Chondrocyte (in vitro differentiated cells): ENCODE measurements at regions not wholly inside any gene's neighbourhood (a gene's known extent, or its start where the extent isn't known, plus 50 kb on each side); places are given as distances from the start of the nearest gene placed in this dataset.

Source experiments
- DNase-seq: peaks from one replicate; pipeline ENCODE4 v3.0.0; 2021; ENCODE audit warnings: mixed read lengths, low spot score
- H3K27ac Mint-ChIP-seq: one replicate; pipeline ENCODE4 v1.8.0; 2021; ENCODE audit warnings: mild to moderate bottlenecking, moderate library complexity, mixed read lengths; ENCODE audit not compliant: unreplicated experiment
- H3K27me3 Mint-ChIP-seq: 2 replicates; pipeline ENCODE4 v1.8.0; 2021; ENCODE audit warnings: low read depth, mixed read lengths
- H3K36me3 Mint-ChIP-seq: 2 replicates; pipeline ENCODE4 v1.8.0; 2021; ENCODE audit warnings: low read depth, mixed read lengths
- H3K4me1 Mint-ChIP-seq: 2 replicates; pipeline ENCODE4 v1.8.0; 2021; ENCODE audit warnings: low read depth, mild to moderate bottlenecking, mixed read lengths
- H3K4me3 Mint-ChIP-seq: one replicate; pipeline ENCODE4 v1.8.0; 2021; ENCODE audit warnings: mild to moderate bottlenecking, moderate library complexity, mixed read lengths; ENCODE audit not compliant: unreplicated experiment
- H3K9me3 Mint-ChIP-seq: 2 replicates; pipeline ENCODE4 v1.8.0; 2021; ENCODE audit warnings: low read depth, mixed read lengths
- TF ChIP-seq, protein P1 (sequence below): fragments of 200-600 bp; sonication (generic); IDR thresholded peaks from 2 replicates; pipeline ENCODE4 v1.5.0; 2021; ENCODE audit warnings: antibody characterized with exemption, mild to moderate bottlenecking, moderate library complexity

DNA sequence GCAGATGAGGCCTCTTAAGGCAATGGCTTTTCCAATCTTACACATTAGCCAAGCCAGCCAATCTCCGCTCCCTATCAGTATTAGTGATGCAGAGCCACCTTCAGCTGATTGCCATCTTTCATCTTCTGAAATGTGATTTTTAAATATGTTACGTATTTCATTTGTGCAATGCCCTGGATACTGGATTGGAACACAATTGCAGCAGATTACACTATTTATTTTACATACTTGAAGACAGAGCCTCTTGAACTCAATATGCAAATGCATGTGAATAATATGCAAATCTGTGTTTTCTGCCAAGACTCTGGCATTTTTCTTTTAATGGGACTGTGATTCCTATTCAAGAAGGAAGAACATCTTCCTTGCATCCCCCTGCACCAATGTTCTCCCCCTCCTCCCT lies 90.5 kb downstream of the GRIN2B start:
- TF ChIP-seq, protein P1, sequence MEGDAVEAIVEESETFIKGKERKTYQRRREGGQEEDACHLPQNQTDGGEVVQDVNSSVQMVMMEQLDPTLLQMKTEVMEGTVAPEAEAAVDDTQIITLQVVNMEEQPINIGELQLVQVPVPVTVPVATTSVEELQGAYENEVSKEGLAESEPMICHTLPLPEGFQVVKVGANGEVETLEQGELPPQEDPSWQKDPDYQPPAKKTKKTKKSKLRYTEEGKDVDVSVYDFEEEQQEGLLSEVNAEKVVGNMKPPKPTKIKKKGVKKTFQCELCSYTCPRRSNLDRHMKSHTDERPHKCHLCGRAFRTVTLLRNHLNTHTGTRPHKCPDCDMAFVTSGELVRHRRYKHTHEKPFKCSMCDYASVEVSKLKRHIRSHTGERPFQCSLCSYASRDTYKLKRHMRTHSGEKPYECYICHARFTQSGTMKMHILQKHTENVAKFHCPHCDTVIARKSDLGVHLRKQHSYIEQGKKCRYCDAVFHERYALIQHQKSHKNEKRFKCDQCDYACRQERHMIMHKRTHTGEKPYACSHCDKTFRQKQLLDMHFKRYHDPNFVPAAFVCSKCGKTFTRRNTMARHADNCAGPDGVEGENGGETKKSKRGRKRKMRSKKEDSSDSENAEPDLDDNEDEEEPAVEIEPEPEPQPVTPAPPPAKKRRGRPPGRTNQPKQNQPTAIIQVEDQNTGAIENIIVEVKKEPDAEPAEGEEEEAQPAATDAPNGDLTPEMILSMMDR, result no peak
- H3K4me3 Mint-ChIP-seq, result no peak overlapping the region
- H3K36me3 Mint-ChIP-seq, result no peaks in the 10 kb centered on the region
- no peak overlapping the region for H3K27ac Mint-ChIP-seq
- no peaks in the 10 kb centered on the region for H3K9me3 Mint-ChIP-seq
- no peaks in the 10 kb centered on the region for H3K4me1 Mint-ChIP-seq
- DNase-seq, result no peak
- peaks cover 2% of the 10 kb centered on the region for H3K27me3 Mint-ChIP-seq

DNA sequence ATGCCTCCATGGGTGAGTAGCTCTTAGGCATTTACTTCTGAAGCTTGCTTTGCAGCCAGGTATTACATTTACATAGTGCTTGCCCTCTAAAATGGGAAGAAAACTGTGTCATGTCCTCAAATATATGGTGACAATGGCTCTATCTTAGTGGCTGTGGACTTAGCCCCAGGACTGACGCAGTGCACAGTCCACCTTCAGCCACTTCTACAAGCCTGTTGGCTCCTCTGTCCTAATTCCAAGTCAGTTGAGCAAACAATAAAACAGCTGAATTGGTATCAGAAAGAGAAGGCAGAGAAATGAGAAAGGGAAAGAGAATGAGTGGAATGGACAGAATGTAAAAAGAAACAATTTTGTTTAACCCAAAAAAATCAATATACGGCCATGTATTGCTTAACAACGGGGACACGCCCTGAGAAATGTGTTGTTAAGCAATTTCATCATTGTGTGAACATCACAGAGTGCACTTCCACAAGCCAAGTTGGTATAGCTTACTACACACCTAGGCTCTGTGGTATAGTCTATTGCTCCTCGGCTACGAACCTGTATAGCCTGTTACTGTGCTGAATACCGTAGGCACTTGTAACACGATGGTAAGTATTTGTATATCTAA lies 93.5 kb downstream of the GRIN2B start:
- no peaks in the 10 kb centered on the region for H3K36me3 Mint-ChIP-seq
- peaks cover 10% of the 10 kb centered on the region for H3K27me3 Mint-ChIP-seq
- no peak overlapping the region for H3K27ac Mint-ChIP-seq
- no peaks in the 10 kb centered on the region for H3K4me1 Mint-ChIP-seq
- H3K9me3 Mint-ChIP-seq, result no peaks in the 10 kb centered on the region
- H3K4me3 Mint-ChIP-seq, result no peak overlapping the region
- TF ChIP-seq, protein P1, result no peak
- DNase-seq, result no peak

DNA sequence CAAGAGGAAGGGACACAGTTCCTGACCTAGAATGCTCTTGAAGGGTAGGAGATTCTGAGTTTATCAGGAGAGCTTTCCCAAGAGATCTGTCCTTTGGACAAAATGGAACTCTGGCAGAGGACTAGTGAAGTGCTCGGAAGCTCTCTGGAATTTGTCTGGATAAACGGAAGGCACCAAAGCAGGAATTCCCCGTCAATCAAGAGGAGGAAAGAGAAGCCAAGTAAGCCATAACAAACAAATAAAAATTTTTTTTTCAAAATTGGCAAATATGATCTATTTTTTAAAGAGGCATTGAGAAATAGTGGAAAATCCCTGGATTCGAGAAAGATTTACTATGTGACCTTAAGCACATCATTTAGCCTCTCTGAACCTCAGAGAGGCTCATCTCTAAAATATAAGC lies 99.2 kb downstream of the GRIN2B start:
- Mint-ChIP-seq H3K9me3 (no peaks in the 10 kb centered on the region), H3K27me3 (peaks cover 10% of the 10 kb centered on the region), H3K4me3 (no peak overlapping the region), H3K27ac (no peak overlapping the region), H3K4me1 (no peaks in the 10 kb centered on the region), H3K36me3 (no peaks in the 10 kb centered on the region)
- TF ChIP-seq, protein P1, result no peak
- DNase-seq, result no peak

DNA sequence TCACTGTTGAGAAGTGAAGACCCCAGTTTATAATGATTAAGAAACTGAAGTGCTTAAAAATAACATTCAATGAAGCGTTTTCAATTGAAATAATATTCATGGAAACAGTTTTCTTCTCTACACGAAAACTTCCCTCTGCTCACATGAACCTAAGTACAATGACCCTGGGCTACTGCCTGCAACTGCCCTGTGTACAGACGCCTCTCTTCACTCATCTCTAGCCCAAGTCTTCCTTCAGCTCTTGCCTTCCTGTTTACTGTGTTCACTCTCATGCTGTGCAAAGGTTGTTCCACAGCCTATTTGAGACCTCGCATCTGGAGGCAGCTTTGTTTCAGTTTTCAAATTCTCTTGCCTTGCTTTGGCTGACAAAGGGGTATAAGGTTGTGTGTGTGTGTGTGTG lies 100.8 kb downstream of the GRIN2B start:
- peaks cover 8% of the 10 kb centered on the region for H3K27me3 Mint-ChIP-seq
- no peaks in the 10 kb centered on the region for H3K9me3 Mint-ChIP-seq
- no peak overlapping the region for H3K27ac Mint-ChIP-seq
- TF ChIP-seq, protein P1, result no peak
- no peak overlapping the region for H3K4me3 Mint-ChIP-seq
- H3K36me3 Mint-ChIP-seq, result no peaks in the 10 kb centered on the region
- DNase-seq, result no peak
- no peaks in the 10 kb centered on the region for H3K4me1 Mint-ChIP-seq

DNA sequence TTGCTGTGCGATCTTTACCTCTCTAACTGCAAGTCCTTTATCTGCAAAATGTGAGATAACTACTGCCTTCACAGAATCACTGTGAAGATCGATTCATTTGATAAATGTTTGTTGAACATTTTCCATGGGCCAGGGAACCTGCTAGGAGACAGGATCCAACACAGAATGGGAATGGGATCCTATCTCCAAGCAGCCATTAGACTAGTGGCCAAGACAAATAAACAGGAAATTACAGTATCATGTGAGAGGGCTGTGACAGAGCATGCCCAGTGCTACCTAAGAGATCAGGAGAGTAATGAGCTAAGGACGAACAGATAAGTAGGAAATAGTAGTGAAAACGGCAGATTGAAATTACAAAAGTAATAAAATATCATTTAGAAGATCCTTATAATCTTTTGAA lies 105.7 kb downstream of the GRIN2B start:
- Mint-ChIP-seq H3K4me3 (no peak overlapping the region), H3K27ac (no peak overlapping the region), H3K36me3 (no peaks in the 10 kb centered on the region), H3K27me3 (peaks cover 4% of the 10 kb centered on the region), H3K9me3 (no peaks in the 10 kb centered on the region), H3K4me1 (no peaks in the 10 kb centered on the region)
- TF ChIP-seq, protein P1, result no peak
- no peak for DNase-seq
